Uterus (tissue), 2 donors: ENCODE measurements at regions not wholly inside any gene's neighbourhood (a gene's known extent, or its start where the extent isn't known, plus 50 kb on each side); places are given as distances from the start of the nearest gene placed in this dataset.

Source experiments
- CTCF ChIP-seq, 4 experiments: fragments of 200-600 bp in 2 of 4; fragments of 450-650 bp in 2 of 4; sonication (generic) in 2 of 4; IDR thresholded peaks; one replicate each; pipeline ENCODE4 v1.5.1; 2016 to 2019; ENCODE audit warnings: antibody characterized with exemption in 4 of 4, mild to moderate bottlenecking in 2 of 4, moderate library complexity in 1 of 4
- POLR2A ChIP-seq, 2 donors: fragments of 450-650 bp; IDR thresholded peaks; one replicate each; pipeline ENCODE4 v1.6.1; 2016; ENCODE audit warnings: antibody characterized with exemption in 2 of 2, mild to moderate bottlenecking in 1 of 2, moderate library complexity in 1 of 2

- no peak for TF ChIP-seq CTCF (IDR thresholded peaks at IDR 0.05)
- TF ChIP-seq POLR2A (IDR thresholded peaks at IDR 0.05), result no peak
These were observed 320.0 kb downstream of the FOXL1 start for GRCh38 chr16:86898386-86898785.
